ENCODE measurements at regions not wholly inside any gene's neighbourhood (a gene's known extent, or its start where the extent isn't known, plus 50 kb on each side); places are given as distances from the start of the nearest gene placed in this dataset.

GRCh38 chr12:24500831-24501230 is 448.1 kb downstream of the BCAT1 start:
- DNase-seq: no peak

- no peak for DNase-seq
Measured at GRCh38 chr12:24500421-24500820, 448.5 kb downstream of the BCAT1 start.

- no peak for DNase-seq
Measured at GRCh38 chr12:24499151-24500146, 449.5 kb downstream of the BCAT1 start.

GRCh38 chr12:24496755-24497154 is 452.1 kb downstream of the BCAT1 start:
- DNase-seq: no peak

- DNase-seq: no peak
Measured at GRCh38 chr12:24494401-24494800, 454.5 kb downstream of the BCAT1 start.

GRCh38 chr12:24491968-24492367 is 456.9 kb downstream of the BCAT1 start:
- DNase-seq: no peak

GRCh38 chr12:24489939-24490338 is 459.0 kb downstream of the BCAT1 start:
- no peak for DNase-seq

- DNase-seq: no peak
Measured at GRCh38 chr12:24488906-24489619, 459.8 kb downstream of the BCAT1 start.

- DNase-seq: no peak
Measured at GRCh38 chr12:24488091-24488596, 460.8 kb downstream of the BCAT1 start.

- no peak for DNase-seq
Measured at GRCh38 chr12:24487606-24488005, 461.3 kb downstream of the BCAT1 start.

GRCh38 chr12:24483732-24484131 is 465.2 kb downstream of the BCAT1 start:
- no peak for DNase-seq

- no peak for DNase-seq
Measured at GRCh38 chr12:24482882-24483604, 465.9 kb downstream of the BCAT1 start.

- no peak for DNase-seq
Measured at GRCh38 chr12:24482044-24482443, 466.9 kb downstream of the BCAT1 start.

- no peak for DNase-seq
Measured at GRCh38 chr12:24480766-24481449, 468.0 kb downstream of the BCAT1 start.

GRCh38 chr12:24479131-24479530 is 469.8 kb downstream of the BCAT1 start:
- DNase-seq: no peak

GRCh38 chr12:24478254-24478653 is 470.6 kb downstream of the BCAT1 start:
- DNase-seq: no peak

- DNase-seq: no peak
Measured at GRCh38 chr12:24476310-24476709, 472.6 kb downstream of the BCAT1 start.

- DNase-seq: no peak
Measured at GRCh38 chr12:24475337-24475736, 473.6 kb downstream of the BCAT1 start.

- DNase-seq: no peak
Measured at GRCh38 chr12:24473097-24473496, 475.8 kb downstream of the BCAT1 start.

- peak; percentile 53 for DNase-seq
Measured at GRCh38 chr12:24470050-24470449, 478.9 kb downstream of the BCAT1 start.

- DNase-seq: no peak
Measured at GRCh38 chr12:24469089-24469488, 479.8 kb downstream of the BCAT1 start.

GRCh38 chr12:24467226-24467625 is 481.7 kb downstream of the BCAT1 start:
- no peak for DNase-seq
